Stimulated activated CD4-positive, alpha-beta T cell treated with anti-CD3 and anti-CD28 coated beads, Interleukin-1b, Interleukin-23, amount 100 ng/mL, for 4 hours (primary cell): ENCODE measurements at regions not wholly inside any gene's neighbourhood (a gene's known extent, or its start where the extent isn't known, plus 50 kb on each side); places are given as distances from the start of the nearest gene placed in this dataset.
"Not testable (repeated sequence)": the region's sequence is repeated elsewhere in the genome, so short reads cannot be mapped to it uniquely, and the experiment has no call there.

ENCODE experiments used
- DNase-seq, 2 donors: peaks; one replicate each; pipeline ENCODE4 v3.0.0-alpha.2; 2020; ENCODE audit warnings: low read depth in 2 of 2

- no peak for DNase-seq
These were observed 177.5 kb downstream of the MTCL1 start for GRCh38 chr18:8882632-8883408.

GRCh38 chr18:8883409-8883668 is 178.0 kb downstream of the MTCL1 start:
- no peak for DNase-seq

- not testable (repeated sequence) for DNase-seq
These were observed 182.5 kb downstream of the MTCL1 start for GRCh38 chr18:8887877-8888276.

GRCh38 chr18:8889489-8889888 is 184.1 kb downstream of the MTCL1 start:
- no peak for DNase-seq

- not testable (repeated sequence) for DNase-seq
These were observed 185.1 kb downstream of the MTCL1 start for GRCh38 chr18:8890503-8890902.

GRCh38 chr18:8890957-8891464 is 185.7 kb downstream of the MTCL1 start:
- no peak for DNase-seq

GRCh38 chr18:8893221-8893620 is 187.9 kb downstream of the MTCL1 start:
- DNase-seq = no peak

- DNase-seq = no peak
These were observed 188.4 kb downstream of the MTCL1 start for GRCh38 chr18:8893628-8894231.

GRCh38 chr18:8894823-8895222 is 189.5 kb downstream of the MTCL1 start:
- DNase-seq = no peak

GRCh38 chr18:8895341-8895740 is 190.0 kb downstream of the MTCL1 start:
- DNase-seq = no peak

- DNase-seq = no peak
These were observed 190.7 kb downstream of the MTCL1 start for GRCh38 chr18:8895987-8896619.

- DNase-seq = no peak
These were observed 193.6 kb downstream of the MTCL1 start for GRCh38 chr18:8899000-8899399.

- DNase-seq = no peak
These were observed 195.2 kb downstream of the MTCL1 start for GRCh38 chr18:8900552-8900951.

GRCh38 chr18:8901019-8901418 is 195.7 kb downstream of the MTCL1 start:
- no peak for DNase-seq

GRCh38 chr18:8904316-8904715 is 198.2 kb upstream of the NDUFV2 start:
- DNase-seq = no peak

- no peak for DNase-seq
These were observed 193.5 kb upstream of the NDUFV2 start for GRCh38 chr18:8908792-8909510.

- no peak for DNase-seq
These were observed 192.2 kb upstream of the NDUFV2 start for GRCh38 chr18:8910186-8910822.

- DNase-seq = no peak
These were observed 191.7 kb upstream of the NDUFV2 start for GRCh38 chr18:8910843-8911242.

- DNase-seq = no peak
These were observed 190.8 kb upstream of the NDUFV2 start for GRCh38 chr18:8911408-8912340.

GRCh38 chr18:8912348-8913326 is 189.9 kb upstream of the NDUFV2 start:
- DNase-seq = no peak
